Ecto neural progenitor cell (in vitro differentiated cells): ENCODE measurements at regions not wholly inside any gene's neighbourhood (a gene's known extent, or its start where the extent isn't known, plus 50 kb on each side); places are given as distances from the start of the nearest gene placed in this dataset.
"Not testable (repeated sequence)": the region's sequence is repeated elsewhere in the genome, so short reads cannot be mapped to it uniquely, and the experiment has no call there.

ENCODE experiments used
- DNase-seq: peaks from one replicate; pipeline ENCODE4 v3.0.0-alpha.2; 2018; ENCODE audit warnings: low spot score

- peak; percentile 31 for DNase-seq
Observed at GRCh38 chr10:124180947-124181549, 87.7 kb upstream of the CHST15 start.

GRCh38 chr10:124180044-124180745, 86.8 kb upstream of the CHST15 start:
- DNase-seq, result peak; percentile 26

- DNase-seq, result peak; percentile 16
Observed at GRCh38 chr10:124179308-124180043, 86.1 kb upstream of the CHST15 start.

- DNase-seq, result no peak
Observed at GRCh38 chr10:124177180-124177518, 83.8 kb upstream of the CHST15 start.

- DNase-seq, result peak; percentile 27
Observed at GRCh38 chr10:124176349-124177179, 83.2 kb upstream of the CHST15 start.

- DNase-seq, result peak; percentile 34
Observed at GRCh38 chr10:124175701-124176348, 82.4 kb upstream of the CHST15 start.

- DNase-seq, result peak; percentile 39
Observed at GRCh38 chr10:124174673-124175645, 81.6 kb upstream of the CHST15 start.

- peak; percentile 43 for DNase-seq
Observed at GRCh38 chr10:124174071-124174566, 80.7 kb upstream of the CHST15 start.

GRCh38 chr10:124173298-124173900, 80.0 kb upstream of the CHST15 start:
- peak; percentile 42 for DNase-seq

- DNase-seq, result peak; percentile 46
Observed at GRCh38 chr10:124172181-124172916, 79.0 kb upstream of the CHST15 start.

- peak; percentile 15 for DNase-seq
Observed at GRCh38 chr10:124171561-124171960, 78.2 kb upstream of the CHST15 start.

- DNase-seq, result no peak
Observed at GRCh38 chr10:124170631-124171030, 77.2 kb upstream of the CHST15 start.

- peak; percentile 31 for DNase-seq
Observed at GRCh38 chr10:124168991-124169802, 75.8 kb upstream of the CHST15 start.

GRCh38 chr10:124168581-124168980, 75.2 kb upstream of the CHST15 start:
- DNase-seq, result peak; percentile 16

- not testable (repeated sequence) for DNase-seq
Observed at GRCh38 chr10:124167925-124168324, 74.5 kb upstream of the CHST15 start.

GRCh38 chr10:124166431-124167125, 73.2 kb upstream of the CHST15 start:
- DNase-seq, result no peak

- DNase-seq, result no peak
Observed at GRCh38 chr10:124165827-124166226, 72.4 kb upstream of the CHST15 start.

- DNase-seq, result no peak
Observed at GRCh38 chr10:124165311-124165710, 71.9 kb upstream of the CHST15 start.
